ENCODE measurements at regions not wholly inside any gene's neighbourhood (a gene's known extent, or its start where the extent isn't known, plus 50 kb on each side); places are given as distances from the start of the nearest gene placed in this dataset.

- no peak for TF ChIP-seq REST (IDR thresholded peaks at IDR 0.05; ENCODE audit: insufficient read depth in 1 of 2, low read depth in 2 of 2, low read length in 2 of 2)
- TF ChIP-seq POLR2AphosphoS5 (IDR thresholded peaks at IDR 0.05; ENCODE audit: low read depth, low read length) = no peak
- TF ChIP-seq TAF1 (IDR thresholded peaks at IDR 0.05; ENCODE audit: borderline replicate concordance, insufficient read depth, low read length) = no peak
- TF ChIP-seq FOXP2 (optimal IDR thresholded peaks at IDR 0.05; ENCODE audit: borderline replicate concordance, extremely low read depth, extremely low read length, insufficient read depth) = no peak
- TF ChIP-seq SIN3A (IDR thresholded peaks at IDR 0.05; ENCODE audit: borderline replicate concordance, insufficient read depth, low read length) = no peak
These were observed 287.9 kb upstream of the ARRDC4 start for GRCh38 chr15:97672586-97672985.

GRCh38 chr15:97678656-97679055, 281.8 kb upstream of the ARRDC4 start:
- TF ChIP-seq FOXP2 (optimal IDR thresholded peaks at IDR 0.05; ENCODE audit: borderline replicate concordance, extremely low read depth, extremely low read length, insufficient read depth) (no peak), REST (IDR thresholded peaks at IDR 0.05; ENCODE audit: insufficient read depth in 1 of 2, low read depth in 2 of 2, low read length in 2 of 2) (no peak), TAF1 (IDR thresholded peaks at IDR 0.05; ENCODE audit: borderline replicate concordance, insufficient read depth, low read length) (no peak), POLR2AphosphoS5 (IDR thresholded peaks at IDR 0.05; ENCODE audit: low read depth, low read length) (no peak), SIN3A (IDR thresholded peaks at IDR 0.05; ENCODE audit: borderline replicate concordance, insufficient read depth, low read length) (no peak)

GRCh38 chr15:97679106-97679688, 281.3 kb upstream of the ARRDC4 start:
- TF ChIP-seq SIN3A (IDR thresholded peaks at IDR 0.05; ENCODE audit: borderline replicate concordance, insufficient read depth, low read length) = no peak
- TF ChIP-seq FOXP2 (optimal IDR thresholded peaks at IDR 0.05; ENCODE audit: borderline replicate concordance, extremely low read depth, extremely low read length, insufficient read depth) = no peak
- no peak for TF ChIP-seq TAF1 (IDR thresholded peaks at IDR 0.05; ENCODE audit: borderline replicate concordance, insufficient read depth, low read length)
- TF ChIP-seq POLR2AphosphoS5 (IDR thresholded peaks at IDR 0.05; ENCODE audit: low read depth, low read length) = no peak

- TF ChIP-seq SIN3A (IDR thresholded peaks at IDR 0.05; ENCODE audit: borderline replicate concordance, insufficient read depth, low read length) = no peak
- TF ChIP-seq FOXP2 (optimal IDR thresholded peaks at IDR 0.05; ENCODE audit: borderline replicate concordance, extremely low read depth, extremely low read length, insufficient read depth) = no peak
- TF ChIP-seq REST (IDR thresholded peaks at IDR 0.05; ENCODE audit: insufficient read depth in 1 of 2, low read depth in 2 of 2, low read length in 2 of 2) = no peak
- no peak for TF ChIP-seq POLR2AphosphoS5 (IDR thresholded peaks at IDR 0.05; ENCODE audit: low read depth, low read length)
- no peak for TF ChIP-seq TAF1 (IDR thresholded peaks at IDR 0.05; ENCODE audit: borderline replicate concordance, insufficient read depth, low read length)
These were observed 279.8 kb upstream of the ARRDC4 start for GRCh38 chr15:97680606-97681220.

GRCh38 chr15:97683831-97684230, 276.7 kb upstream of the ARRDC4 start:
- TF ChIP-seq REST (IDR thresholded peaks at IDR 0.05; ENCODE audit: insufficient read depth in 1 of 2, low read depth in 2 of 2, low read length in 2 of 2) (no peak), FOXP2 (optimal IDR thresholded peaks at IDR 0.05; ENCODE audit: borderline replicate concordance, extremely low read depth, extremely low read length, insufficient read depth) (no peak), TAF1 (IDR thresholded peaks at IDR 0.05; ENCODE audit: borderline replicate concordance, insufficient read depth, low read length) (no peak), SIN3A (IDR thresholded peaks at IDR 0.05; ENCODE audit: borderline replicate concordance, insufficient read depth, low read length) (no peak), POLR2AphosphoS5 (IDR thresholded peaks at IDR 0.05; ENCODE audit: low read depth, low read length) (no peak)

Data from PFSK-1 (cell line).